Loucy (cell line): ENCODE measurements at regions not wholly inside any gene's neighbourhood (a gene's known extent, or its start where the extent isn't known, plus 50 kb on each side); places are given as distances from the start of the nearest gene placed in this dataset.

Source experiments
- H2AFZ ChIP-seq: fragments of 200-600 bp; sonication (generic); 2 replicates; pipeline ENCODE4 v1.6.0; 2016; ENCODE audit warnings: antibody characterized with exemption, mild to moderate bottlenecking, low read length, moderate library complexity
- H3F3A ChIP-seq: fragments of 200-600 bp; 2 replicates; pipeline ENCODE4 v1.6.0; 2016; ENCODE audit warnings: antibody characterized with exemption, low read depth, mild to moderate bottlenecking
- H3K27me3 ChIP-seq: fragments of 200-600 bp; sonication (generic); 2 replicates; pipeline ENCODE4 v1.6.1; 2014; ENCODE audit warnings: low read length, mild to moderate bottlenecking; ENCODE audit not compliant: insufficient read depth, poor library complexity, severe bottlenecking
- H3K36me3 ChIP-seq: fragments of 200-600 bp; sonication (generic); 2 replicates; pipeline ENCODE4 v1.6.1; 2016; ENCODE audit warnings: low read length; ENCODE audit not compliant: insufficient read depth
- H3K4me1 ChIP-seq: fragments of 200-600 bp; sonication (generic); 2 replicates; pipeline ENCODE4 v1.5.1; 2014; ENCODE audit warnings: low read length, mild to moderate bottlenecking; ENCODE audit not compliant: insufficient read depth, poor library complexity, severe bottlenecking
- H3K4me2 ChIP-seq: fragments of 200-600 bp; sonication (generic); 2 replicates; pipeline ENCODE4 v1.6.0; 2014; ENCODE audit warnings: antibody characterized with exemption, low read length, low read depth, mild to moderate bottlenecking; ENCODE audit not compliant: poor library complexity, severe bottlenecking
- H3K4me3 ChIP-seq: fragments of 200-600 bp; sonication (generic); 2 replicates; pipeline ENCODE4 v1.5.1; 2014; ENCODE audit warnings: low read length, mild to moderate bottlenecking, mixed read lengths; ENCODE audit not compliant: poor library complexity, severe bottlenecking
- H3K79me2 ChIP-seq: fragments of 200-600 bp; sonication (generic); 2 replicates; pipeline ENCODE4 v1.6.1; 2014; ENCODE audit warnings: low read length; ENCODE audit not compliant: insufficient read depth
- H3K9ac ChIP-seq: fragments of 200-600 bp; sonication (generic); 2 replicates; pipeline ENCODE4 v1.6.0; 2014; ENCODE audit warnings: mild to moderate bottlenecking, low read depth, low read length, moderate library complexity; ENCODE audit not compliant: poor library complexity, severe bottlenecking
- H3K9me2 ChIP-seq: fragments of 200-600 bp; sonication (generic); replicated peaks from 2 replicates; pipeline ENCODE4 v1.6.1; 2016; ENCODE audit warnings: low read depth, low read length, mixed read lengths
- H3K9me3 ChIP-seq: fragments of 200-600 bp; sonication (generic); 2 replicates; pipeline ENCODE4 v1.6.1; 2014; ENCODE audit warnings: mild to moderate bottlenecking, antibody characterized with exemption, low read length, low read depth; ENCODE audit not compliant: insufficient read depth
- H4K20me1 ChIP-seq: fragments of 200-600 bp; sonication (generic); 2 replicates; pipeline ENCODE4 v1.6.0; 2014; ENCODE audit warnings: antibody characterized with exemption, low read length, mild to moderate bottlenecking; ENCODE audit not compliant: insufficient read depth, poor library complexity, severe bottlenecking
- CTCF ChIP-seq: fragments of 200-600 bp; sonication (generic); conservative IDR thresholded peaks from 2 replicates; pipeline ENCODE4 v1.5.1; 2014; ENCODE audit warnings: mild to moderate bottlenecking, antibody characterized with exemption, low read length
- EZH2phosphoT487 ChIP-seq: fragments of 200-600 bp; IDR thresholded peaks from 2 replicates; pipeline ENCODE4 v1.6.1; 2018; ENCODE audit warnings: antibody characterized with exemption, mild to moderate bottlenecking, moderate library complexity, borderline replicate concordance

GRCh38 chr16:56068816-56069215, 122.5 kb upstream of the GNAO1 start:
- no peaks in the 10 kb centered on the region for H3K36me3 ChIP-seq
- no peaks in the 10 kb centered on the region for H3K27me3 ChIP-seq
- H2AFZ ChIP-seq = no peak overlapping the region
- no peaks in the 10 kb centered on the region for H3F3A ChIP-seq
- H3K79me2 ChIP-seq = no peaks in the 10 kb centered on the region
- no peaks in the 10 kb centered on the region for H4K20me1 ChIP-seq
- H3K4me2 ChIP-seq = no peak overlapping the region
- no peaks in the 10 kb centered on the region for H3K9me3 ChIP-seq
- TF ChIP-seq CTCF = no peak
- TF ChIP-seq EZH2phosphoT487 = no peak
- H3K4me1 ChIP-seq = no peaks in the 10 kb centered on the region
- H3K9me2 ChIP-seq = no peaks in the 10 kb centered on the region
- H3K9ac ChIP-seq = no peak overlapping the region
- H3K4me3 ChIP-seq = no peak overlapping the region

- no peaks in the 10 kb centered on the region for H3K4me1 ChIP-seq
- H3K4me3 ChIP-seq = no peak overlapping the region
- no peak overlapping the region for H2AFZ ChIP-seq
- no peaks in the 10 kb centered on the region for H3K36me3 ChIP-seq
- no peaks in the 10 kb centered on the region for H3K9me2 ChIP-seq
- H4K20me1 ChIP-seq = no peaks in the 10 kb centered on the region
- TF ChIP-seq CTCF (no peak), EZH2phosphoT487 (no peak)
- H3F3A ChIP-seq = no peaks in the 10 kb centered on the region
- H3K79me2 ChIP-seq = no peaks in the 10 kb centered on the region
- no peak overlapping the region for H3K9ac ChIP-seq
- no peaks in the 10 kb centered on the region for H3K9me3 ChIP-seq
- H3K4me2 ChIP-seq = no peak overlapping the region
- no peaks in the 10 kb centered on the region for H3K27me3 ChIP-seq
These were observed 123.0 kb upstream of the GNAO1 start for GRCh38 chr16:56068314-56068713.

GRCh38 chr16:56067406-56067805, 123.9 kb upstream of the GNAO1 start:
- H3K36me3 ChIP-seq = no peaks in the 10 kb centered on the region
- H4K20me1 ChIP-seq = no peaks in the 10 kb centered on the region
- no peak overlapping the region for H3K4me3 ChIP-seq
- no peaks in the 10 kb centered on the region for H3F3A ChIP-seq
- H3K79me2 ChIP-seq = no peaks in the 10 kb centered on the region
- no peaks in the 10 kb centered on the region for H3K4me1 ChIP-seq
- no peak for TF ChIP-seq CTCF
- TF ChIP-seq EZH2phosphoT487 = no peak
- H3K27me3 ChIP-seq = no peaks in the 10 kb centered on the region
- H2AFZ ChIP-seq = no peak overlapping the region
- H3K4me2 ChIP-seq = no peak overlapping the region
- H3K9ac ChIP-seq = no peak overlapping the region
- no peaks in the 10 kb centered on the region for H3K9me3 ChIP-seq
- no peaks in the 10 kb centered on the region for H3K9me2 ChIP-seq
